ENCODE measurements at regions not wholly inside any gene's neighbourhood (a gene's known extent, or its start where the extent isn't known, plus 50 kb on each side); places are given as distances from the start of the nearest gene placed in this dataset.

GRCh38 chr2:172328103-172328841 lies 99.1 kb upstream of the ITGA6 start:
- Histone ChIP-seq H3K9me3 (ENCODE audit: control extremely low read depth in 1 of 3, control insufficient read depth in 2 of 3, insufficient read depth in 1 of 3, low read length in 2 of 3) (no peaks in the 10 kb centered on the region), H3K4me1 (ENCODE audit: control insufficient read depth in 2 of 2, insufficient read depth in 2 of 2, low read length in 2 of 2) (no peaks in the 10 kb centered on the region), H3K79me2 (ENCODE audit: control insufficient read depth, insufficient read depth, low read length) (no peaks in the 10 kb centered on the region), H3K4me2 (replicated peaks; ENCODE audit: low read depth, low read length, poor library complexity, severe bottlenecking) (no peak overlapping the region), H3K4me3 (ENCODE audit: control extremely low read depth in 1 of 5, extremely low read depth in 1 of 5, insufficient read depth in 1 of 5, low read depth in 2 of 5, low read length in 4 of 5) (no peak overlapping the region), H2AFZ (ENCODE audit: insufficient read depth, low read depth, low read length, poor library complexity, severe bottlenecking) (no peak overlapping the region), H3K9ac (ENCODE audit: low read length) (no peak overlapping the region), H3K27ac (ENCODE audit: low read length in 2 of 2) (no peak overlapping the region), H3K27me3 (replicated peaks in 1 of 4; ENCODE audit: control extremely low read depth in 1 of 4, control insufficient read depth in 3 of 4, insufficient read depth in 4 of 4, low read length in 3 of 4) (no peaks in the 10 kb centered on the region), H3K36me3 (replicated peaks in 1 of 2; ENCODE audit: control extremely low read depth in 1 of 2, control insufficient read depth in 1 of 2, extremely low read depth in 1 of 2, insufficient read depth in 2 of 2, low read length in 1 of 2) (no peaks in the 10 kb centered on the region), H4K20me1 (ENCODE audit: control insufficient read depth, insufficient read depth, low read length, poor library complexity, severe bottlenecking) (no peaks in the 10 kb centered on the region)
- DNase-seq: no peak
- H3K4me1 Mint-ChIP-seq: no peaks in the 10 kb centered on the region
- intact Hi-C loops (cut with micrococcal nuclease): no loop called here
- ATAC-seq (ENCODE audit: low read depth): no peak
- H3K9me3 Mint-ChIP-seq (ENCODE audit: insufficient read depth): no peaks in the 10 kb centered on the region
- H3K27me3 Mint-ChIP-seq: peaks cover 8% of the 10 kb centered on the region
- TF ChIP-seq, protein P1, sequence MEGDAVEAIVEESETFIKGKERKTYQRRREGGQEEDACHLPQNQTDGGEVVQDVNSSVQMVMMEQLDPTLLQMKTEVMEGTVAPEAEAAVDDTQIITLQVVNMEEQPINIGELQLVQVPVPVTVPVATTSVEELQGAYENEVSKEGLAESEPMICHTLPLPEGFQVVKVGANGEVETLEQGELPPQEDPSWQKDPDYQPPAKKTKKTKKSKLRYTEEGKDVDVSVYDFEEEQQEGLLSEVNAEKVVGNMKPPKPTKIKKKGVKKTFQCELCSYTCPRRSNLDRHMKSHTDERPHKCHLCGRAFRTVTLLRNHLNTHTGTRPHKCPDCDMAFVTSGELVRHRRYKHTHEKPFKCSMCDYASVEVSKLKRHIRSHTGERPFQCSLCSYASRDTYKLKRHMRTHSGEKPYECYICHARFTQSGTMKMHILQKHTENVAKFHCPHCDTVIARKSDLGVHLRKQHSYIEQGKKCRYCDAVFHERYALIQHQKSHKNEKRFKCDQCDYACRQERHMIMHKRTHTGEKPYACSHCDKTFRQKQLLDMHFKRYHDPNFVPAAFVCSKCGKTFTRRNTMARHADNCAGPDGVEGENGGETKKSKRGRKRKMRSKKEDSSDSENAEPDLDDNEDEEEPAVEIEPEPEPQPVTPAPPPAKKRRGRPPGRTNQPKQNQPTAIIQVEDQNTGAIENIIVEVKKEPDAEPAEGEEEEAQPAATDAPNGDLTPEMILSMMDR (IDR thresholded peaks at IDR 0.05): no peak
- no peak for TF ChIP-seq EZH2 (IDR thresholded peaks at IDR 0.05; ENCODE audit: borderline replicate concordance, insufficient read depth, low read depth, low read length, poor library complexity, severe bottlenecking)
- POLR2A ChIA-PET: no interaction called here
- no peak overlapping the region for H3K27ac Mint-ChIP-seq
- CTCF ChIA-PET: no interaction called here
- WGBS (ENCODE audit: insufficient coverage): 86% methylated on average over 2 of the region's 3 CpGs
- H3K4me3 Mint-ChIP-seq: no peak overlapping the region

DNA sequence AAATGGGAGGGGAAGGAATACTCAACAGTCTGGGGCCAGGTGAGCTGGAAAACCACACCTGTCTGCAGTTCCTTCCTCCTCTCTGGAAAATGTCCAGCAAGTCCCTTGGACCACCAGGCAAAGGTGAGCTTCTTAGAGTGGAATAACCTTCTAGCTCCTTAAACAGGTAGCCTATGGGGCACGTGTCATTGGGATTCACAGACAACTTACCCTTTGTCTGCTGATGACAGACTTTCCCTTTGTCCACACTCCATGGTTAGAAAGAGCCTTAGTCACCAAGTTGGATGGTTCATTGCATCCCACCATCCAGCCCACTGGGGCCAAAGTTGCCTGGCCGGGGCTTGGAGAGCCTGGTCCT lies 98.0 kb upstream of the ITGA6 start:
- Histone ChIP-seq H2AFZ (ENCODE audit: insufficient read depth, low read depth, low read length, poor library complexity, severe bottlenecking) (no peak overlapping the region), H3K4me3 (ENCODE audit: control extremely low read depth in 1 of 5, extremely low read depth in 1 of 5, insufficient read depth in 1 of 5, low read depth in 2 of 5, low read length in 4 of 5) (no peak overlapping the region), H3K79me2 (ENCODE audit: control insufficient read depth, insufficient read depth, low read length) (no peaks in the 10 kb centered on the region), H3K27me3 (replicated peaks in 1 of 4; ENCODE audit: control extremely low read depth in 1 of 4, control insufficient read depth in 3 of 4, insufficient read depth in 4 of 4, low read length in 3 of 4) (no peaks in the 10 kb centered on the region), H4K20me1 (ENCODE audit: control insufficient read depth, insufficient read depth, low read length, poor library complexity, severe bottlenecking) (no peaks in the 10 kb centered on the region), H3K4me2 (replicated peaks; ENCODE audit: low read depth, low read length, poor library complexity, severe bottlenecking) (no peak overlapping the region), H3K27ac (ENCODE audit: low read length in 2 of 2) (no peak overlapping the region), H3K9me3 (ENCODE audit: control extremely low read depth in 1 of 3, control insufficient read depth in 2 of 3, insufficient read depth in 1 of 3, low read length in 2 of 3) (no peaks in the 10 kb centered on the region), H3K36me3 (replicated peaks in 1 of 2; ENCODE audit: control extremely low read depth in 1 of 2, control insufficient read depth in 1 of 2, extremely low read depth in 1 of 2, insufficient read depth in 2 of 2, low read length in 1 of 2) (no peaks in the 10 kb centered on the region), H3K9ac (ENCODE audit: low read length) (no peak overlapping the region), H3K4me1 (ENCODE audit: control insufficient read depth in 2 of 2, insufficient read depth in 2 of 2, low read length in 2 of 2) (no peaks in the 10 kb centered on the region)
- no peak for ATAC-seq (ENCODE audit: low read depth)
- H3K27ac Mint-ChIP-seq: no peak overlapping the region
- no peaks in the 10 kb centered on the region for H3K9me3 Mint-ChIP-seq (ENCODE audit: insufficient read depth)
- no peak for DNase-seq
- peaks cover 8% of the 10 kb centered on the region for H3K27me3 Mint-ChIP-seq
- no peaks in the 10 kb centered on the region for H3K4me1 Mint-ChIP-seq
- 75% methylated on average over 2 of the region's 2 CpGs for WGBS (ENCODE audit: insufficient coverage)
- POLR2A ChIA-PET: no interaction called here
- no peak overlapping the region for H3K4me3 Mint-ChIP-seq
- CTCF ChIA-PET: no interaction called here
- TF ChIP-seq EZH2 (IDR thresholded peaks at IDR 0.05; ENCODE audit: borderline replicate concordance, insufficient read depth, low read depth, low read length, poor library complexity, severe bottlenecking): no peak
- TF ChIP-seq, protein P1 (IDR thresholded peaks at IDR 0.05): no peak
- intact Hi-C loops (cut with micrococcal nuclease): no loop called here
